ENCODE measurements at regions not wholly inside any gene's neighbourhood (a gene's known extent, or its start where the extent isn't known, plus 50 kb on each side); places are given as distances from the start of the nearest gene placed in this dataset.

DNA sequence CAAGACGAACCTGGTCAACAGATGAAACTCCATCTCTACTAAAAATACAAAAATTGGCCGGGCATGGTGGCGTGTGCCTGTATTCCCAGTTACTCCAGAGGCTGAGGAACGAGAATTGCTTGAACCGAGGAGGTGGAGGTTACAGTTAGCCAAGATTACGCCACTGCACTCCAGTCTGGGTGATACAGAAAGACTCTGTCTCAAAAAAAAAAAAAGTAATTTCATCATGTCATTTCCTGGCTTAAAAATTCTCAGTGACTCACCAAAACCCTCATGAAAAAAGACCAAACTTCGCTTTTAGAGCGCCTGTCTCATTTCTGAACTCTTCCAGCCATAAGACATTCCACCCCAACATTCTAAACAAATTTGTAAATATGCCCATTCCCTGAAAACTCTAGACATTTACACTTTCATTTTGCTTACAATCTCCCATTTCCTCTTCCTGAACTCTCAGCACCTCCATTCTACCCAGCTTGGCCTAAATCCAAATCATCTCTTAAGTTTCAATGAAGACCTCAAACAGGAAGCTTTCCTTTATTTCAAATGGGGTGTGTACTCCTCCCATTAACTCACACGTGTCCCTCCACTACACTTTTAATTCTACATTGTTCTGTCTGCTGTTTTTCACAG, 50.5 kb upstream of the PRRC2C start:
- TF ChIP-seq TAF1 (IDR thresholded peaks at IDR 0.05; ENCODE audit: borderline replicate concordance, insufficient read depth, low read length) (no peak), POLR2AphosphoS5 (IDR thresholded peaks at IDR 0.05; ENCODE audit: low read depth, low read length) (no peak)

All from PFSK-1 (cell line).